GM21528 (cell line): ENCODE measurements at regions not wholly inside any gene's neighbourhood (a gene's known extent, or its start where the extent isn't known, plus 50 kb on each side); places are given as distances from the start of the nearest gene placed in this dataset.

ENCODE experiments used
- ATAC-seq: cut with Tn5 transposase; IDR thresholded peaks from one replicate; pipeline ENCODE4 v1.9.1; 2021; ENCODE audit warnings: mild to moderate bottlenecking, moderate library complexity; ENCODE audit not compliant: unreplicated experiment, low FRiP score

DNA sequence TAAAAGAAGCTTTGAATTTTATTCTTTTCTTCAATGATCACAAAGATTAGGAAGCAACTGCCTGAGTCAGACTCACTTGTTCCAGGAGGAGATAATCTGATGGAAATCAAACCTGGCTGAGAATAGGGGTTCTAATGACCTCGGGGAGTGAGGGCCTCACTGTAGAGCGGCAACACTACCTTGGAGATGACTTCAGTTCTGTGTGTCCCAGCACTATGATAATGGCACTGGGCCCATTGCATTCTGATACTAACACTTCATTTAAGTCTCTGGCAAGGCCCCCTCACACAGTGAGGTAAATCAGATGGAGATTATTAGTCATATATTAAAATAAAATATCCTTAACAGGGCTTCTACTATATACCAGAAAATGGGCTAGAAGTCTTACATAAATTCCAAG lies 233.3 kb upstream of the EGLN3 start:
- ATAC-seq, result no peak

DNA sequence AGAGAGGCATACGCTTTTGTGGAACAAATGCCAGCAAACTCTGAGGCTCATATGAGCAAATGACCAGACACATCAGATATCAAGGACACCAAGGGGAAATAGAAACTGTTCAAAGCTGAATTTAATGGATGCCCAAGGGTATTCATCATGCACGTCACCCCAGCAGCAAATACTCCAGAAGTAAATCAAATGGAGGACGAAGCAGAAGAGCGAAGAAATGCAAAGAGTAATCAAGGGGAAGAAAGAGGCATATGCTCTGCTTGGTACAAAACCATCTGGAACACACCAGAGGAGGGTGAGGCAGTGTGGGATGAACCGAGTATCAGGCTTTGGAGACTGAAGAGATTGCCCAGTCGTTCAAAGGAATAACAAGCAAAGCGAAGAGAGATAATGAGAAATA lies 232.6 kb upstream of the EGLN3 start:
- ATAC-seq, result no peak

DNA sequence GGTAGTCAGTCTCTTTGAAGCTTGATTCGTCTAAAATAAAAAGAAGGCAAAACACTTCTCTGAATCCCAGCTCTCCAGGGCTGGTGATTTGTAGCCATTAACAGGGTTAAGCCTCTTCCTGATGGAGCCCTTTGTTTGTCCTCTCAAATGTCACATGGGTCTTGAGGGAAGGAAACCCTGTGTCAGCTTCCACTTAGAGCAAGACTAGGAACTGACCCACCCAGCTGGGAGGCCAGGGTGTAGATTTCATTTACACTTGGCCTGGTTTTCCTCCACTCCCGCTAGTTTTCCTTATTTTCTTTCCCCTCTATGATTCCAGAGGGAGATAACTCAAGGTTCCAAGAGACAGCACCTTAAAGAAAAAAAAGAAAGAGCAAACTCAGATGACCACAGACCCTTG lies 230.5 kb upstream of the EGLN3 start:
- no peak for ATAC-seq

DNA sequence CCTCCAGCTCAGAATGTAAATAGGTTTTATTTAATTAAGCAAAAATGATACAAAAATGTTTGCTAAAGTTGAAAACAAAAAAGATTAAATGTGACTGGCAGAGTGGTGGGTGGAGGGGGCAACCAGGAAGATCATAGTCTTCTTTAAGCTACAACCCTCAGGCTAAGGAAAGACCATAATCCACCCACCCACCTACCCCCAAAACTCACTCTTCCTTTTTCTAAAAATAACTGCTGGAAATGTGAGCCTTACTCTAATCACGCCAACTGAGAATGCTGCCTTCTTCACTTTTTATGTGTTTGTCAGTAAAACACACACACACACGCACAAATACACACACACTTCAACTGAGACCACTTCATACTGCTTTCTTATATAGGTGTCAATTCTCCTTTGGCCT lies 230.0 kb upstream of the EGLN3 start:
- ATAC-seq, result no peak

DNA sequence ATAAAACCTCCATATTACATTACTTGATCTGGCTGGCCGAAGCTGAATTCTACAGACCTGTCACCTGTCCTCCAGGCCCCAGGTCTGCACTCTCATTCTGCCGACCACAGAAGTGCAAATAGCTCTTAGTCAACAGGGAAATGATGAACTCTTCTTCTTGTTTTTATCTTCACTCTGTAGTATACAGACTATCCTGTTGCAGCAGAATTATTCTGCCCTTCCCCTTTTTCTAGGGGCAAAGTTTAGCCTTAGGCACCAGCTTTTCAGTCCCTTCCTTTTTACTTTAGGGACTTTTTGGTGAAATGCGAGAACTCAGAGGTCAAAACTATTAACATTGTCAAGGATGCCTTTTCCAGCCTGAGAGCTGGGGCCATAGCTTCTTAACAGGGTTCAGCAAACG lies 229.6 kb upstream of the EGLN3 start:
- ATAC-seq, result no peak

DNA sequence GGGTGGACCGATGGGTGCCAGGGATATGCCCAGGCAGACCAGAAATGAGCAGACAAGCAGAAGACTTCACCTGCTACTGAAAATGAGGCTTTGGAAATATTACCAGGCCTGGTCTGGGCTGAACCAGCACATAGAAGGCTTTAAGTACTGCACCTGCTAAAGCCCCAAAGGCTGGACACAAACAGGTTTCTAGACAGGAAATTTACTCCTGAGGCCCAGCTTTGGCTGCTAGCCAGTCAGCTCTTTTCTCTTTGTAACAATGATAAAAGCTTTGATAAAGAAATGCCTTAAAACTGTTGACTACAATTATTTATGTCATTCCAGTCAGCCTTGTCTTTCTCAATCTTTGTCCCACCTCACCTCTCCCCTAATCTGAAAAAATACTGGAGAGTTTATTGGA lies 228.9 kb upstream of the EGLN3 start:
- no peak for ATAC-seq

DNA sequence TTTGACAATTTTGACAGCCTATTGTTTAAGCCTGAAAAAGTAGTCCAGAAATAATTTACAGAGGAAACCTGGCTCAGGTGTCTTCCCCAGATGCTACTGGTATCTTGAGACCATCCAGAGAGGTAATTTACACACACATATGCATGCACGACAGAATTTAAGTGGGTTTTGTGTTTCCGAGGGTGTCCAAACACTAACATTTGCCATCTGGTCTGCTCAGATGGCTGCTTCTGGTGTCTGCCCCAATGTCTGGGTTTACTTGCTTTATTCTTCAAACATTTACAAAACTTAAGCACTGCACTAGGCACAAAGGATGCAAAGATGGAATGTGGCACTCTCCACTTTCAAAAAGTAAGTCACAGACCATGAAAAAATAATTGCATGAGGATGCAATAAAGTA lies 226.6 kb upstream of the EGLN3 start:
- no peak for ATAC-seq

DNA sequence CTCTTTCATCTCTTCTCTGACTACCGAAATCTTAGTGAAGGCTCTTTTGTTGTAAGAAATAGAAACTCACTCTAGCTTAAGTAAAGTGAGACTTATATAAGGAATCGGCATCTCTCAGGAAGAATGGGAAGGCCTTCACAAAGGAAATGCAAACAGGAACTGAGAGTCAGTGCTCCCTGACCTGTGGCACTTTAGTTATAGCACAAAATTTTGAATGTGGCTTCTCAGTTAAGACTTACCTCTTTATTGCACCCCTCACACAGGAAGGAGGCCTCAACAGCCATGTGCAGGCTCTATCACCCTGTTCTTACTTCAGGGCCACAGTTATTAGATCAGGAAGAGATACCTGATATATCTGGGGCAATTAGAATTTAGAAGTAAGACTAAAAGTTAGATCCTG lies 224.7 kb upstream of the EGLN3 start:
- peak; percentile 73 for ATAC-seq

DNA sequence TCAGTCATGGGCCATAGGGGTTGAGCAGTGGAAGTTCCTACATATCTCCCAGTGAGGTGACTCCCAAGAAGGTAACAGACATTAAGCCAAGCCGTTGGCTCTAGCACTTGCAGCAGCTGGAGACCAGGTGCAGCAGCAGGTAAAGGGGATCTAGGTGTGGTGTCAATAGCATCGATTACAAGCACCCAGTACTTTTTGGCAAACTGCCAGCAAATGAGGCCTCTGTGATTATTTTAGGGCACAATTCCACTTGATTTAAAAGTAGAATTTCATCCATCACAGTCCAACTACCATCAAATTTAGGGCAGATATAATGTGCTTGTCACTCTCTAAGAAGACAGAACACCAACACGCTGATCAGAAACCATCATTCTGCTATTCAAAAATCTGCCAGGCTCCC lies 224.1 kb upstream of the EGLN3 start:
- no peak for ATAC-seq

DNA sequence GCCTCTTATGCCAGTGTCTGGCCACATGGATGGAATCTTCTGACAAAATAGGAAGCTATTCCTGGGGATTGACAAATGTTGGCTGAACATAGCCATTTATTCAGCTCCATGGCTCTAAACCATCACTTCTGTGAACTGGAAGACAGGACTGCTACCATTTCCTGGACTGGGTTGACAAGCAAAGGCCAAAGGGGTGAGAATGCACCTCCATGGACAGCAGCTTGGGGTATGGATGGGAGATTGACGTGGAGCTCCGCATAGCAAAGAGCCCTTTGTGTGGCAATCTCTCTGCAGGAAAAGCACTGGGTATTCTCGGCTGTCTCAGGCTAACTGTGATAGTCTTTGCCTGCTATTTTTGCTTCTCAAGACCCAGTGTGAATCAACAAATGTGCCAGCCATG lies 223.0 kb upstream of the EGLN3 start:
- ATAC-seq, result no peak

DNA sequence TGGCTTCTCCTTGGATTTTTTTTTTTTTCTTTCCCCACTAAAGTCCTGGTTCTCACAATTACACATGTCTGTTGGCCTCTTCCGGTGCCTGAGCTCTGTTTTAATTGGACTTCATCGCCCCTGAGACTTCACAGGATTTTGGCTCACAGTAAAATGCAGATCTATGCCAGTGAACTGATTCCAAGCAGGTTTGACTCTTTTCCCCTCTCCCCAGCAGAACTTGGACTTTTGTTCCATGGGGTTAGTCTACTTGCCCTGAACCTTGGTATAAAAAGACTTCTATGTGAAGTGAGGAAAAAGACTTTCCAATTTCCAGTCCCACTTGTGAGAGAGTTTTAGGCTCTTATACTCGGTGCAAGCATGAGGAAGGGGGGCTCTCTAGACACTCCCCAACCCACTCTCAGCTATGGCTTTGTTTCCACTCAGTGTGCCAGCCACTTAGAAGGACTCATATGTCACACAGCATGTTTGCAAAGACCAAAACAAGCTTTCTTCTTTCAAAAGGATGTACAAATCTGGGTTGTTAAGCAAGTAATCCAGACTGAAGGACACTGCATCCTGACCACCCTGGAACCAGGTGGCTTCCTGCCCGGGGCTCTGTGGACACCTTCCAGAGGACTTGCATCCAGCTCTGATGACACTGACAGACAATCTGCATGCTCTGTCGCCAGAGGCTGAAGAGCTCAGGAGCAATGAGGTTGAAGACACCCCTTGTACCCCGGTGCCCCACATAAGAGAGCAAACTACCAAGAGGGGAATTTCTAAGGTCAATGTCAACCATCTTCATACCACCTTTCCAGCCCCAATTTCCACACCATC lies 221.9 kb upstream of the EGLN3 start:
- ATAC-seq, result no peak

DNA sequence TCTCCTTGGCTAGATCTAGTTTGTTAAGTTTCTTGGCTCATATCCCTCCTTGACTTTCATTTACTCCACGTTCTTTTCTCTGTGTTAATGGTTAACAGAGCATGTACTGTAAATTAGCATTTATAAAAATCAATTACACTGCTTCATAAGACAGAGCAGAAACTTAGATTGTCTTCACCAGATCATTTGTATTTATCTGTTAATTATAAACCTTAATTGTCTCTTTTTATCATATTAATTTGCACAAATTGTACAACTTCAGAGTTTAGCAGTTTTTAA lies 221.2 kb upstream of the EGLN3 start:
- ATAC-seq, result no peak

DNA sequence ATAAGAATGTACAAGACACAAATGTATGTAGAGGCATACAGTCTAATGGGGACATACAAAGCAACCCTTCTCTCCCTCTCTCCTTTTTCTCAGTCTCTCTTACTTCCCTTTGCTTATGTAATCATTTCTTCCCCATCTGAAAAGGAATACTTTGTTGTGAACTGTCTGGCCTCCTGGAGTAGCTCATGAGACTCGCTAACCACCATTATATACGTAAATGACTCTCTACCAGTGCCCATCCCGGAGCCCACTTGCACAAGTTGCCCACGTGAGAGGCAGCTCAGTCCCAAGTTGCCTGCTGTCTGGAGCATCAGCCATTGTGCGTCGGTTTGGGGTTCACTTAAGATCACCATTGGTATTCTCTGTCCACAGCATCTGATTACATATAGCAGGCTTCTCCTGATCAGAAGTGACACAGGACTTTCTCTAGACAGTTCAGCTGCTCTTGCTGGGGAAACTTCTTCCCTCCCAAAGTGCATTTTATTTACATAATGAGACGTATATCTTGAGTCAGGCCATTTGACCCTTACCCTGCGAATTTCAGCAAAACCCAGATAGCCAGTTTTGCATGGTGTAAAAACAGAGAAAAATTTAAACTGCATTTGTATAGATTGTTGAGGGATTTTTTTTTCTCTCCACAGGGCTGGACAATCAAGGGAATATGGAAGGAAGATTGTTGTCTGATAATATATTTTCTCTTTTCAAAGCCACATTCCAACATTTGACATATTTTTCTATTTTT lies 220.7 kb upstream of the EGLN3 start:
- ATAC-seq, result no peak

DNA sequence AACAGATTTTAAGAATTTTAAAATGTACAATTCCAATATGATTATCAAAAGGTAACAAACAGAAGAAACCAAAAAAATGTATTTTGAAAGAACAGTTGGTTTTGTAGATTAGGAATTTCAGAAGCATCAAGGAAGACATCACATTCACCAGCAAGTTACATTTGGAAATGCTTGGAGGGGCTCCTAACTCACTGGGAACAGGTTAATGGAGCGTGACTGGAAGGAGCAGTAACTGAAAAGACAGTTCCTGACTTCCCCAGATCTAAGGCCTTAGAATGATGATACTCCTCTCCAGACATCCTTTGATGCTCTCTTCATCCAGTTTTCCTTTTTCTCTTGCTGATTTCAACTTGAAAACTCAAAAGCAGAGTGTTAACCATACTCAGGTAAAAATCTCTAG lies 220.0 kb upstream of the EGLN3 start:
- no peak for ATAC-seq

DNA sequence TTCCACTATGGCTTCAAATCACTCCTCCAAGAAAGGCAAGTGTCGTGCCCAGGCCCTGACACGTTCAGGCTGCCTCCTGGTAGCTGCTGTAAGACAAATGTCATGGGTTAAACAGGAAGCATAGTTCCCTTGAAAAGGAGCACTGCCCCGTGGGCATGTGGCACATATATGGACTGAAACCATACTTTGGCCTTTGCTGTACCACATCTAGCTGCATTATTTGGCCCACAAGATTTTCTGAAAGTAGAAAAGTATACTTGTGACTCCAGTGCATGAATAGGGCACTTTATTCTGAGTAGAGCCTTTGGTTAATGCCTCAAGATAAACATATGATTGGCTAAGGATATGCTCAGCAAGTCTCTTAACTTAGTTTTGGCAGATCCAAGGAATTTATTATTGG lies 218.7 kb upstream of the EGLN3 start:
- ATAC-seq, result no peak

DNA sequence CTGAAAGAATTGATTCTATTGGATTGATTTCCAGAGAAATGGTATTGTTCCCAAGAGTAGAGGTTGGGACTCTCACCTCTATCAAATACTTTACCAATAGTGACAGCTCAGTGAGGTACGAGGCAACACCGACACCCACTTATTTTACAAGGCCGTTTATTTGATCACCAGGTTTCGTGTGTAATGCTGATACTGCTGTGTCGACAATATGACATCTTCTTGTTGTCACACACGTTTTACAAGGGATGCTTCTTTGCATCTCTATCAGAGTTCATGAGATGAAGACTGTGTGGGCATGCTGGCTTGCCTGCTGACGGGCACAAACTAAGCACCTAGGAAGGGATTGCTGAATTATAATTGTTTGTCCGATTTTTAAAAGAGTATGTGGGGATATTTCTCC lies 217.8 kb upstream of the EGLN3 start:
- no peak for ATAC-seq

DNA sequence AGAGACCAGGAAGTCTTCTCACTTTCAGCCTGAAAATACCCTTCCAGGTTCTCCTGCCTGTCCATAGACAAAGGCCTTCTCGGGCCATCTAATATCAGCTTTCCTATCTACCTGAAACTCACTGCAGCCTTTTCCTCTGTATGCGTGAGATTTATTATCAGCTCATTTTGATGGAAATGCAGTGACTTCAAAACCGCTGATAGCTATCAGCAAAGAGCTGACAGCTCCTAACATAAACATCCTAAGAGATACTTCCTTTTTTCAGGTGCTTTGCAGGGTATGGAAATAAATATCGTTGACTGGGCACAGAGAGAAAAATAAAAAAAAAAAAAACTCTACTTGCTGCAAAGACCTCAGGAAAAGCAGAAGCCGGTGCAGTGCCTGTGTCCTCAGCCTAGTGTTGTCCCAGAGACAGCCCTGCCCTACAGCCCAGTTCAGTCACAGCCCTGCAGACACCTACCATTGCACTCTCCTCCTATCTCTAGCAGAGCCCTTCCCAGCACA lies 215.0 kb upstream of the EGLN3 start:
- ATAC-seq, result no peak

DNA sequence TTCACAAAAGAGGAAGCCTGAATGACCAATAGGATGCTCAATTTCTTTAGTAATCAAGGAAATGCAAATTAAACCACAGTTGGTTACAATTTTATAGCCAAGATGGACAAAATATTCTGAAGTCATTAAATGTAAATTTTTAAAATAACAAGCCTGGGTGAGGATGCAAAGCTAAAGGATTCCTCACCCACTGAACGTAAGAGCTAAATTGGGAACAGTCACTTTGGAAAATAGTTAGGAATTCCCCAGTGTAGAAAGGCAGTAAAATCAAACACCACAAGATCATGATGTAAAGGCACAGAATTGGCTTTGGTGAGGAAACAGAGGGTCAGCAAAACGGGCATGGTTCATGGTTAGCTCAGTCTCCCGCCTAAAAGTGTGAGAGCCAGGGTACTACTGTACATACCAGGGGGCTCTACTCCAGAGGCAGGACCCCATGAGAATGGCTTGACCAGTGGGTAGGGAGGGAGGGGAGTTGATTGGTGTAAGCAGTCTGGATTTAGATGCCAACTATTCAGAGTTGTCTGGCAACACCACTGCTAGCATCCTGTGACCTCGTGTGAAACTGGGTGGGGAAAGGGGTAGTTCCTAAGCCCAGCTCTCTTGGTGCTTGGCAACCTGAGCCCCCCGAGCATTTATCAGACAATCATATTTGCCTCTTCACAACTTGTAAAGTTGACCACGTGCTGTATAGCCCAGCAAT lies 213.4 kb upstream of the EGLN3 start:
- no peak for ATAC-seq

DNA sequence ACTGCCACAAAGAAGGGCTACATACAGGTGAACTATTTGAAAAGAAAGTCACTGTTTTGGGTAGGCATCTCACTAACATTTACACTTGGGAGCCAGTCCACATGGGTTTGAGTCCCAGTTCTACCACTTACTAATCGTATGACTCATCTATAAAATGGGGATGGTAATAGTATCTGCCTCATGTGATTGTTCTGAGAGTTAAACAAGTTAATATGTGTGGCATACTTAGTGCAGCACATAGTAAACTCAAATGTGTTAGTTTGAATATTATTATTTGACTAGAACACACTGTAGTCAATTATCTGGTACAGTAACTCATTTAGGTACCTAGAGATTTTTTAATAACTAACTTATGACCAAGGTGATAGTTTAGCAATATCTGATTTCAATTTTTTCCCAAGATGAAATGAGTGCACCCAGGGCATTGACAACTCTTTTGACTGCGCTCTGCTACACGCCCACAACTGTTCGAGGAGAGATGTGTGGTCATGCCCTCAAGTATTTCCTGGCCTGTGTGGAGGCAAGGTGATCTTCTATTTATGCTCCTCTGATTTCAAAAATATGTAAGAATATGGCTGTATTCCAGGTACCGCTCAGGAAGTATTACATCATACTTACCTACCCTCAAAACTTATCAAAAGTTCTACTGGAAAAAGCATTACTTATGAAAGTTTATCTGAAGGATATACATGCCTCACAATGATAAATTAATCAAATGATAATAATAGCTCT lies 210.6 kb upstream of the EGLN3 start:
- ATAC-seq, result no peak

DNA sequence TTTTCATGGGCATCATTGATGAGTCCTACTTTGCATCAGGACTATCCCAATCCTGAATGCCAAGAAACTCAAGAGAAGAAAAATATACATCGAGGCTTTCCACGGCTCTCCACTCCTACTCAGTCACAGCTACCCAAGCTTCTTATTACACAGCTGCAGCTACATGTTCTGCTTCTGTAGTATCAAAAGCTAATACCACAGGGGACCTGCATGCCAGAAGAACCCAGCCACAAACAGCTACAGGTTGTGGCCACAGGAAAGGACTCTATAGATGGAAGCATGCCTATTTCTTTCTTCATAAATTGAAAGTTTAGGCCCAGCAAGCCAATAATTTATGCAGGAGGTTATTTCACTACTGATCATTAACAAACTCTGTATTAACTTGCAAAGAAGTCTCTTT lies 209.7 kb upstream of the EGLN3 start:
- no peak for ATAC-seq

DNA sequence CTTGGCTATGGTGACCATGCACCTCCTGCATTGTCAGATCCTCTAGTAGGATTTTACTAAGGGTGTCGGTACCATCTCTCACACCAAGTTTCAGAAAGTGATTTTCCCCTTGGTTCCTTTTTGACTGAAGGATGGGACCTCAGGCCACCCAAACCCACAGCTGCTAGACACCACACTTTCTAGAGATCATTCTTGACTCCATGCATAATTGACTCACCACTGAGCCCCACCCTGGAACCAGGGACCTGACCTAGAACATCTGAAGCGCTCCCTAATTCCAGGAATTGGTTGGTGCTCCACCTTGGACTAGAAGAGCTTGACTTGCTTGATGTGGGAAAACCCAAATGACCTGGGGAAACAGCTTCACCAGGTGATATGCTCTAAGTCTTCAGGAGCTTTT lies 206.8 kb upstream of the EGLN3 start:
- ATAC-seq, result no peak
